Activated CD8-positive, alpha-beta T cell treated with anti-CD3 and anti-CD28 coated beads for 36 hours (primary cell): ENCODE measurements at regions not wholly inside any gene's neighbourhood (a gene's known extent, or its start where the extent isn't known, plus 50 kb on each side); places are given as distances from the start of the nearest gene placed in this dataset.

ENCODE experiments used
- ATAC-seq: fragments of 200-7000 bp; cut with Tn5 transposase; one replicate; pipeline ENCODE4 v1.10.0; 2021; ENCODE audit warnings: mild to moderate bottlenecking, moderate library complexity
- CTCF ChIA-PET: fragments of 350-600 bp; sonication (Branson Sonifier 250); formaldehyde crosslinking; loops from one replicate; lab custom pipeline; 2021; ENCODE audit warnings: antibody characterized with exemption; lab: Charles Lee
- POLR2A ChIA-PET: fragments of 350-600 bp; sonication (Branson Sonifier 250); formaldehyde crosslinking; loops from one replicate; lab custom pipeline; 2021; ENCODE audit warnings: antibody characterized with exemption; lab: Charles Lee
- DNase-seq: peaks from one replicate; pipeline ENCODE4 v3.0.0-alpha.2; 2020
- H3K27ac Mint-ChIP-seq: one replicate; pipeline ENCODE4 v1.8.0; 2021; ENCODE audit warnings: mild to moderate bottlenecking, mixed read lengths
- H3K27me3 Mint-ChIP-seq: one replicate; pipeline ENCODE4 v1.8.0; 2021; ENCODE audit warnings: mixed read lengths
- H3K36me3 Mint-ChIP-seq: one replicate; pipeline ENCODE4 v1.8.0; 2021; ENCODE audit warnings: low read depth, mixed read lengths
- H3K4me1 Mint-ChIP-seq: one replicate; pipeline ENCODE4 v1.8.0; 2021; ENCODE audit warnings: low read depth, mixed read lengths
- H3K4me3 Mint-ChIP-seq: one replicate; pipeline ENCODE4 v1.8.0; 2021; ENCODE audit warnings: mild to moderate bottlenecking, moderate library complexity, mixed read lengths
- H3K9me3 Mint-ChIP-seq: one replicate; pipeline ENCODE4 v1.8.0; 2021; ENCODE audit warnings: mixed read lengths
- CTCF ChIP-seq: fragments of 200-600 bp; IDR thresholded peaks from one replicate; pipeline ENCODE4 v1.8.0; 2022; ENCODE audit warnings: antibody characterized with exemption, mild to moderate bottlenecking
- intact Hi-C: fragments of 100-400 bp; cut with micrococcal nuclease; formaldehyde crosslinking; loops from one replicate; pipeline ENCODE4 v1.10.0; 2022

DNA sequence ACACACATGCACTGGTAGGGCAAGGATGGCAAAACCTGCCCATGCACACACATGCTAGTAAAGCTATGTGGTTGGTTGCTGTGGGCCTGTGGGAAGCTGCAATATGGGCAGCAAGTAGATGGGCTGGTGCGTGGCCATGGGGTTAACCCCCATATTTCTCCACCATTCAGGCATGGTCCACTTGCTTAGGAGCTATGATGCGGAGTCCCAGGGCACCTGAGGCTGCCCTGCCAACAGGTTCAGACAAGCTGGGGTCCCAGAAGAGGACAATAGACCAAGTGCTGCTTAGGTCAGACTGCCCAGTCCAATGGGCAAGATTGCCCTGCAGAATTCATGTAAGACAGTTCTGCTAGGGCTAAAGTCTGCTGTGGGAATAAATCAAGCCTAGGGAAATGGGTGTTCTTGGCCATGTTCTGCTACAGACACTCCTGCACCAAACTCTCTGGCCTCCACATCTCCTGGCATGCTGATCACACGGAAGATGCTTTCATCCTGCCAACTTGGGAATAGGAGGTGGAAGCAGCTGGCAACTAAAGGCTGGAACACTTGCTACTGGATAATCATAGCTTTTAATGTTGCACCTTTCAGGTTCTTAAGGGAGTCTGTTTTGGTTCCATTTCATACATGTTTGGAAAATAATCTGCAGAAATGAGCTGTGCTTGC, 646.3 kb upstream of the SLITRK1 start:
- POLR2A ChIA-PET: no interaction called here
- Mint-ChIP-seq H3K4me1 (no peaks in the 10 kb centered on the region), H3K36me3 (no peaks in the 10 kb centered on the region), H3K27me3 (no peaks in the 10 kb centered on the region), H3K4me3 (no peak overlapping the region), H3K27ac (no peak overlapping the region), H3K9me3 (no peaks in the 10 kb centered on the region)
- DNase-seq (no peak), ATAC-seq (no peak)
- intact Hi-C loops: no loop called here
- CTCF ChIA-PET: no interaction called here
- no peak for TF ChIP-seq CTCF

GRCh38 chr13:84525865-84526264, 643.6 kb upstream of the SLITRK1 start:
- no peak overlapping the region for H3K27ac Mint-ChIP-seq
- no peak overlapping the region for H3K4me3 Mint-ChIP-seq
- ATAC-seq: no peak
- intact Hi-C loops: no loop called here
- H3K36me3 Mint-ChIP-seq: no peaks in the 10 kb centered on the region
- ChIA-PET POLR2A (no interaction called here), CTCF (no interaction called here)
- H3K9me3 Mint-ChIP-seq: no peaks in the 10 kb centered on the region
- no peak for DNase-seq
- H3K27me3 Mint-ChIP-seq: no peaks in the 10 kb centered on the region
- no peaks in the 10 kb centered on the region for H3K4me1 Mint-ChIP-seq
- no peak for TF ChIP-seq CTCF

GRCh38 chr13:84524586-84524985, 642.3 kb upstream of the SLITRK1 start:
- Mint-ChIP-seq H3K4me1 (no peaks in the 10 kb centered on the region), H3K4me3 (no peak overlapping the region), H3K36me3 (no peaks in the 10 kb centered on the region), H3K27me3 (no peaks in the 10 kb centered on the region), H3K27ac (no peak overlapping the region), H3K9me3 (no peaks in the 10 kb centered on the region)
- CTCF ChIA-PET: interaction anchor here (0.6 kb wide), 1 partner anchor 518 kb away, joined by 3 read pairs; no protein-coding TSS in a partner anchor
- ATAC-seq (no peak), DNase-seq (no peak)
- POLR2A ChIA-PET: no interaction called here
- intact Hi-C loops: no loop called here
- no peak for TF ChIP-seq CTCF

DNA sequence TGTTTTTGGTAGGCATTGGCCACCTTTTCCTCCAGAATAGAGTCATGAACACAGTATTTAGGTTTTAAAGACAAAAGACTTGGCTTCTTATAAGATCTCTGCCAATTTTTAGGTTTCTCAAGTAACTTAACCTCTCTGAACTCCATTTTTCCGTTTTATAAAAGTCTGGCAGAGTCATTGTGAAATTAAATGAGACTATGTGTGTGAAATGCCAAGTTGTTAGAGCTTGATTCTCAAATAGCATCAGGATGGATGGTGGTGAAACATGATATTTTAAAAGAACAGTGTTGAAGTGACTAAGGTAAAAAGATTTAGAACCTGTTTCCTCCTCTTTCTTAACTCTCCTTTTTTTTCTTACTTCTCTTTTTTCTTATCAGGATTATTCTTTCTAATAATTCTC, 617.7 kb upstream of the SLITRK1 start:
- intact Hi-C loops: no loop called here
- ATAC-seq (no peak), DNase-seq (no peak)
- no peaks in the 10 kb centered on the region for H3K4me1 Mint-ChIP-seq
- ChIA-PET POLR2A (no interaction called here), CTCF (no interaction called here)
- no peaks in the 10 kb centered on the region for H3K36me3 Mint-ChIP-seq
- no peak for TF ChIP-seq CTCF
- H3K27me3 Mint-ChIP-seq: no peaks in the 10 kb centered on the region
- peaks cover 5% of the 10 kb centered on the region for H3K9me3 Mint-ChIP-seq
- H3K4me3 Mint-ChIP-seq: no peak overlapping the region
- no peak overlapping the region for H3K27ac Mint-ChIP-seq

DNA sequence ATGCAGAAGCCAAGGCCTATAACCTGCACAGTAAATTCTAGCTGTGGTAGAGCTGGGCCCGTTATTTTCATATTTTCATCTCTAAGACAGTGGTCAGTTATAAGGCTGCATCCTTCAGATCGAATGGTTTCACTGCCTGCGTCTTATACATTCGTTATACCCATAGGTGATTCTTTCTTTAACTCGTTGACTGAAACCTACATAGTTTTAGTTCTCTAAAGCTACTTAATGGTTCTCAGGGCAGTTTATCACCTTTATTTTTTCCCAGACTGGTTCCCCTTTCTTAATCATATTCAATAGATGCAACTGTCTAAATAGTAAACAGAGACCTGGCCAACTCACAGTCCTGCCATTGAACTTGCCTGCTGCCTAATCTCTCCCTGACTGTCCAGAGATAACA, 615.3 kb upstream of the SLITRK1 start:
- ATAC-seq: no peak
- POLR2A ChIA-PET: no interaction called here
- Mint-ChIP-seq H3K4me1 (no peaks in the 10 kb centered on the region), H3K27me3 (no peaks in the 10 kb centered on the region), H3K27ac (no peak overlapping the region), H3K4me3 (no peak overlapping the region), H3K36me3 (no peaks in the 10 kb centered on the region), H3K9me3 (peaks cover 2% of the 10 kb centered on the region)
- intact Hi-C loops: no loop called here
- no peak for DNase-seq
- CTCF ChIA-PET: no interaction called here
- TF ChIP-seq CTCF: no peak
